ENCODE measurements at regions not wholly inside any gene's neighbourhood (a gene's known extent, or its start where the extent isn't known, plus 50 kb on each side); places are given as distances from the start of the nearest gene placed in this dataset.

- H3K27ac ChIP-seq (ENCODE audit: low read depth, low read length) = no peak overlapping the region
- no peaks in the 10 kb centered on the region for H3K4me1 ChIP-seq (ENCODE audit: control insufficient read depth, insufficient read depth, low read length)
- no peak overlapping the region for H3K9ac ChIP-seq (ENCODE audit: low read length)
- H3K4me3 ChIP-seq (ENCODE audit: low read depth, low read length) = no peak overlapping the region
- peaks cover 96% of the 10 kb centered on the region; the same call in 1 of the 2 replicates for H3K9me3 ChIP-seq (ENCODE audit: control insufficient read depth, insufficient read depth, low read depth, low read length)
- no peaks in the 10 kb centered on the region for H3K36me3 ChIP-seq (ENCODE audit: control insufficient read depth, insufficient read depth, low read length)
- peaks cover 33% of the 10 kb centered on the region; the same call in 1 of the 2 replicates for H3K27me3 ChIP-seq (ENCODE audit: control insufficient read depth, insufficient read depth, low read length)
Observed at GRCh38 chr12:34358198-34358597, 335.9 kb downstream of the ALG10 start.

- Histone ChIP-seq H3K27me3 (ENCODE audit: control insufficient read depth, insufficient read depth, low read length) (peaks cover 36% of the 10 kb centered on the region; the same call in 1 of the 2 replicates), H3K9ac (ENCODE audit: low read length) (no peak overlapping the region), H3K4me3 (ENCODE audit: low read depth, low read length) (no peak overlapping the region), H3K36me3 (ENCODE audit: control insufficient read depth, insufficient read depth, low read length) (no peaks in the 10 kb centered on the region), H3K9me3 (ENCODE audit: control insufficient read depth, insufficient read depth, low read depth, low read length) (peaks cover 98% of the 10 kb centered on the region; the same call in 1 of the 2 replicates), H3K4me1 (ENCODE audit: control insufficient read depth, insufficient read depth, low read length) (no peaks in the 10 kb centered on the region), H3K27ac (ENCODE audit: low read depth, low read length) (no peak overlapping the region)
Observed at GRCh38 chr12:34361721-34362316, 339.5 kb downstream of the ALG10 start.

DNA sequence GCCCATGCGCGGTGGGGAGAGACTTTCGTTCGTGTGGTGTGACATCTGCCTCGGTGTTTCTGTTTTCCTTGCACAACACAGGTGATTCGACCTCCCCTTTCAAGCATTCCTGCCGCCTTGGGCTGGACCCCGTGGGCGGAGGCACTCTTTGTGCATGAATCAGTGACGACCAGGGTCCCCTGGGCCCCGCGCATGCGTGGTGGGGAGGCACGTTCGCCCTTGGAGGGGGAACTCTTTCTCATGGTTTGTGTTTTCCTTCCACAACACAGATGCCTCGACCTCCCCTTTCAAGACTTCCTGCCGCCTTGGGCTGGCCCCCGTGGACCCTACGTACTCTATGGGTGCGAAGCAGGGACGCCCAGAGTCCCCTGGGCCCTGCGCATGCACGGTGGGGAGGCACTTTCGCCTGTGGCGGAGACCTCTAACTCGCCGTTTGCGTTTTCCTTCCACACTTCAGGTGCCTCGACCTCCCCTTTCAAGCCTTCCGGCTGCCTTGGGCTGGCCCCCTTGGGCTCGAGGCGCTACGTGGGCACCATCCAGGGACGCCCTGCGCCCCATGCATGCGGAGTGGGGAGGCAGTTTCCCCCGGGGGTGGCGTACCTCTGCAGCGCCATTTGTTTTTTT lies 340.9 kb downstream of the ALG10 start:
- Histone ChIP-seq H3K9ac (ENCODE audit: low read length) (no peak overlapping the region), H3K27me3 (ENCODE audit: control insufficient read depth, insufficient read depth, low read length) (peaks cover 43% of the 10 kb centered on the region; the same call in 1 of the 2 replicates), H3K4me3 (ENCODE audit: low read depth, low read length) (no peak overlapping the region), H3K27ac (ENCODE audit: low read depth, low read length) (no peak overlapping the region), H3K4me1 (ENCODE audit: control insufficient read depth, insufficient read depth, low read length) (no peaks in the 10 kb centered on the region), H3K36me3 (ENCODE audit: control insufficient read depth, insufficient read depth, low read length) (no peaks in the 10 kb centered on the region), H3K9me3 (ENCODE audit: control insufficient read depth, insufficient read depth, low read depth, low read length) (peaks cover 98% of the 10 kb centered on the region; the same call in 1 of the 2 replicates)

DNA sequence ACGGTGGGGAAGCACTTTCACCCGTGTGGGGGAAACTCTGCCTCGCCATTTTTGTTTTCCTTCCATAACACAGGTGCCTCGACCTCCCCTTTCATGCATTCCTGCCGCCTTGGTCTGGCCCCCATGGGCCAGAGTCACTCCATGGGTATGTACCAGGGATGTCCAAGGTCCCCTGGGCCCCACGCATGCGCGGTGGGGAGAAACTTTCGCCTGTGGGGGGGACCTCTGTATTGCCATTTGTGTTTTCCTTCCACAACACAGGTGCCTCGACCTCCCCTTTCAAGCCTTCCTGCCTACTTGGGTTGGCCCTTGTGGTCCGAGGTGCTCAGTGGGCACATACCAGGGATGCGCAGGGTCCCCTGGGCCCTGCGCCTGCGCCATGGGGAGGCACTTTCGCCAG lies 345.8 kb downstream of the ALG10 start:
- Histone ChIP-seq H3K9ac (ENCODE audit: low read length) (no peak overlapping the region), H3K27ac (ENCODE audit: low read depth, low read length) (no peak overlapping the region), H3K9me3 (ENCODE audit: control insufficient read depth, insufficient read depth, low read depth, low read length) (peaks cover 100% of the 10 kb centered on the region; the same call in 1 of the 2 replicates), H3K36me3 (ENCODE audit: control insufficient read depth, insufficient read depth, low read length) (no peaks in the 10 kb centered on the region), H3K4me1 (ENCODE audit: control insufficient read depth, insufficient read depth, low read length) (no peaks in the 10 kb centered on the region), H3K27me3 (ENCODE audit: control insufficient read depth, insufficient read depth, low read length) (peaks cover 51% of the 10 kb centered on the region; the same call in 1 of the 2 replicates), H3K4me3 (ENCODE audit: low read depth, low read length) (no peak overlapping the region)

DNA sequence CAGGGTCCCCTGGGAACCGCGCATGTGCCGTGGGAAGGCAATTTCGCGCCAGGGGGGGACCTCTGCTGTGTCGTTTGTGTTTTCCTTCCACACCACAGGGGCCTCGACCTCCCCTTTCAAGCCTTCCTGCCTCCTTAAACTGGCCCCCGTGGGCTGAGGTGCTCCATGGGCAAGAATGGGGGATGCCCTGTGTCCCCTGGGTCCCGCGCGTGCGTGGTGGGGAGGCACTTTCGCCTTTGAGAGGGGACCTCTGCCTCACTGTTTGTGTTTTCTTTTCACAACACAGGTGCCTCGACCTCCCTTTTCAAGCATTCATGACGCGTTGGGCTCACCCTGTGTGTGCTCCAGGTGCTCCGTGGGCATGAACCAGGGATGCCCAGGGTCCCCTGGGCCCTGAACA lies 348.8 kb downstream of the ALG10 start:
- H3K4me3 ChIP-seq (ENCODE audit: low read depth, low read length) = no peak overlapping the region; the same call in 1 of the 2 replicates
- no peaks in the 10 kb centered on the region for H3K36me3 ChIP-seq (ENCODE audit: control insufficient read depth, insufficient read depth, low read length)
- peaks cover 48% of the 10 kb centered on the region; the same call in 1 of the 2 replicates for H3K27me3 ChIP-seq (ENCODE audit: control insufficient read depth, insufficient read depth, low read length)
- no peak overlapping the region for H3K27ac ChIP-seq (ENCODE audit: low read depth, low read length)
- no peak overlapping the region for H3K9ac ChIP-seq (ENCODE audit: low read length)
- peaks cover 97% of the 10 kb centered on the region; the same call in 1 of the 2 replicates for H3K9me3 ChIP-seq (ENCODE audit: control insufficient read depth, insufficient read depth, low read depth, low read length)
- no peaks in the 10 kb centered on the region for H3K4me1 ChIP-seq (ENCODE audit: control insufficient read depth, insufficient read depth, low read length)

DNA sequence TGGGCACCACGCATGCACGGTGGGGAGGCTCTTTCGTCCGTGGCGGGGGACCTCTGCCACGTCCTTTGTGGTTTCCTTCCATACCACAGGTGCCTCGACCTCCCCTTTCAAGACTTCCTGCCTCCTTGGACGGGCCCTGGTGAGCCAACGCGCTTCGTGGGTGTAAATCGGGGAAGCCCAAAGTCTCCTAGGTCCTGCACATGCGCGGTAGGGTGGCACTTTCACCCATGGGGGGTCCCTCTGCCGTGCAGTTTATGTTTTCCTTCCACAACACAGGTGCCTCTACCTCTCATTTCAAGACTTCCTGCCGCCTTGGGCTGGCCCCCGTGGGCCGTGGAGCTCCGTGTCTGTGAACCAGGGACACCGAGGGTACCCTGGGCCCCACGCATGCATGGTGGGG lies 349.7 kb downstream of the ALG10 start:
- peaks cover 97% of the 10 kb centered on the region; the same call in 1 of the 2 replicates for H3K9me3 ChIP-seq (ENCODE audit: control insufficient read depth, insufficient read depth, low read depth, low read length)
- no peak overlapping the region for H3K4me3 ChIP-seq (ENCODE audit: low read depth, low read length)
- no peaks in the 10 kb centered on the region for H3K36me3 ChIP-seq (ENCODE audit: control insufficient read depth, insufficient read depth, low read length)
- no peak overlapping the region for H3K27ac ChIP-seq (ENCODE audit: low read depth, low read length)
- no peak overlapping the region for H3K9ac ChIP-seq (ENCODE audit: low read length)
- peaks cover 48% of the 10 kb centered on the region; the same call in 1 of the 2 replicates for H3K27me3 ChIP-seq (ENCODE audit: control insufficient read depth, insufficient read depth, low read length)
- no peaks in the 10 kb centered on the region for H3K4me1 ChIP-seq (ENCODE audit: control insufficient read depth, insufficient read depth, low read length)

DNA sequence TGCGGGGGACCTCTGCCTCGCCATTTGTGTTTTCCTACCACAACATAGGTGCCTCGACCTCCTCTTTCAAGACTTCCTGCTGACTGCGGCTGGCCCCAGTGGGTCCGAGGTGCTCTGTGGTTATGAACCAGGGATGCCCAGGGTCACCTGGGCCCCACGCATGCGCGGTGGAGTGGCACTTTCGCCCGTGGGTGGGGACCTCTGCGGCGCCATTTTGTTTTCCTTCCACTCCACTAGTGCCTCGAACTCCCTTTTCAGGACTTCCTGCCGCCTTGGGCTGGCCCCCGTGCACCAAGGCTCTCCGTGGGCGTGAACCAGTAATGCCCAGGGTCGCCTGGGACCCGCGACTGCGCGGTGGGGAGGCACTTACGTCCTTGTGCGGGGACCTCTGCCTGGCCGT lies 351.6 kb downstream of the ALG10 start:
- Histone ChIP-seq H3K4me1 (ENCODE audit: control insufficient read depth, insufficient read depth, low read length) (no peaks in the 10 kb centered on the region), H3K4me3 (ENCODE audit: low read depth, low read length) (no peak overlapping the region), H3K9me3 (ENCODE audit: control insufficient read depth, insufficient read depth, low read depth, low read length) (peaks cover 95% of the 10 kb centered on the region; the same call in 1 of the 2 replicates), H3K9ac (ENCODE audit: low read length) (no peak overlapping the region), H3K36me3 (ENCODE audit: control insufficient read depth, insufficient read depth, low read length) (no peaks in the 10 kb centered on the region), H3K27ac (ENCODE audit: low read depth, low read length) (no peak overlapping the region), H3K27me3 (ENCODE audit: control insufficient read depth, insufficient read depth, low read length) (peaks cover 33% of the 10 kb centered on the region; the same call in 1 of the 2 replicates)

DNA sequence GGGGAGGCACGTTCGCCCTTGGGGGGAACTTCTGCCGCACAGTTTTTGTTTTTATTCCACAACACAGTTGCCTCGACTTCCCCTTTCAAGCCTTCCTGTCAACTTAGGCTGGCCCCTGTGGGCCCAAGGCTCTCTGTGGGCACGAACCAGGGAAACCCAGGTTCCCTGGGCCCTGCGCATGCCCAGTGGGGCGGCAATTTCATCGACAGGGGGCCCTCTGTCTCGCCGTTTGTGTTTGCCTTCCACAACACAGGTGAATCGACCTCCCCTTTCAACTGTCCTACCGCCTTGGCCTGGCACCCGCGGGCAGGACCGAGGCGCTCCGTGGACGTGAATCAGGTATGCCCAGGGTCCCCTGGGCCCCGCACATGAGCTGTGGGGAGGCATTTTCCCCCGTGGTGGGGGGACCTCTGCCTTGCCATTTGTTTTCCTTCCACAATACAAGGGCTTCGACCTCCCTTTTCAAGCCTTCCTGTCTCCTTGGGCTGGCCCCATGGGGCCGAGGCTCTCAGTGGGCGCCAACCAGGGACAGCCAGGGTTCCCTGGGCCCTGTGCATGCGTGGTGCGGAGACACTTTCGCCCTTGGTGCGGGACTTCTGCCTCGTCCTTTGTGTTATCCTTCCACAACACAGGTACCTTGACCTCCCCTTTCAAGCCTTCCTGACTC lies 354.0 kb downstream of the ALG10 start:
- no peaks in the 10 kb centered on the region for H3K36me3 ChIP-seq (ENCODE audit: control insufficient read depth, insufficient read depth, low read length)
- H3K4me1 ChIP-seq (ENCODE audit: control insufficient read depth, insufficient read depth, low read length) = no peaks in the 10 kb centered on the region
- peaks cover 96% of the 10 kb centered on the region; the same call in 1 of the 2 replicates for H3K9me3 ChIP-seq (ENCODE audit: control insufficient read depth, insufficient read depth, low read depth, low read length)
- no peak overlapping the region for H3K27ac ChIP-seq (ENCODE audit: low read depth, low read length)
- H3K27me3 ChIP-seq (ENCODE audit: control insufficient read depth, insufficient read depth, low read length) = peaks cover 17% of the 10 kb centered on the region; the same call in 1 of the 2 replicates
- no peak overlapping the region for H3K9ac ChIP-seq (ENCODE audit: low read length)
- no peak overlapping the region for H3K4me3 ChIP-seq (ENCODE audit: low read depth, low read length)

DNA sequence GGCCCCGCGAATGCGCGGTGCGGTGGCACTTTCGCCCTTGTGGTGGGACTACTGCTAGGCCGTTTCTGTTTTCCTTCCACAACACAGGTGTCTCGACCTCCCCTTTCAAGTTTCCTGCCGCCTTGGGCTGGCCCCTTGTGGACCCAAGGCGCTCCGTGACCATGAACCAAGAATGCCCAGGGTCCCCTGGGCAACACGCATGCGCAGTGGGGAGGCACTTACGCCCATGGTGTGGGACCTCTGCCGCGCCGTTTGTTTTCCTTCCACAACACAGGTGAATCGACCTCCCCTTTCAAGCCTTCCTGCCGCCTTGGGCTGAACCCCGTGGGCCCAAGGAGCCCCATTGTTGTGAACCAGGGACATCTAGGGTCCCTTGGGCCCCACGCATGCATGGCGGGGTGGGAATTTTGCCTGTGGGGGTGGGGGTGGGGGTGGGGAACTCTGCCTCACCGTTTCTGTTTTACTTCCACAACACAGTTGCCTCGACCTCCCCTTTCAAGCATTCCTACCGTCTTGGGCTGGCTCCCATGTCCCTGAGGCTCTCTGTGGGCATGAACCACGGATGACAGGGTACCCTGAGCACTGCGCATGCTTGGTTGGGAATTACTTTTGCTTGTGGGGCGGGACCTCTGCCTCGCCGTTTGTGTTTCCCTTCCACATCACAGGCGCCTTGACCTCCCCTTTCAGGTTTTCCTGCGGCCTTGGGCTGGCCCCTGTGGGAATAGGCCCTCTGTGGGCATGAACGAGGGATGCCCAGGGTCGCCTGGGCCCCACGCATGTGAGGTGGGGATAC lies 355.1 kb downstream of the ALG10 start:
- Histone ChIP-seq H3K9me3 (ENCODE audit: control insufficient read depth, insufficient read depth, low read depth, low read length) (peaks cover 96% of the 10 kb centered on the region; the same call in 1 of the 2 replicates), H3K9ac (ENCODE audit: low read length) (no peak overlapping the region), H3K36me3 (ENCODE audit: control insufficient read depth, insufficient read depth, low read length) (no peaks in the 10 kb centered on the region), H3K27ac (ENCODE audit: low read depth, low read length) (no peak overlapping the region), H3K4me3 (ENCODE audit: low read depth, low read length) (no peak overlapping the region), H3K4me1 (ENCODE audit: control insufficient read depth, insufficient read depth, low read length) (no peaks in the 10 kb centered on the region), H3K27me3 (ENCODE audit: control insufficient read depth, insufficient read depth, low read length) (peaks cover 10% of the 10 kb centered on the region; the same call in 1 of the 2 replicates)

GRCh38 chr12:34379142-34379541 lies 356.8 kb downstream of the ALG10 start:
- Histone ChIP-seq H3K36me3 (ENCODE audit: control insufficient read depth, insufficient read depth, low read length) (no peaks in the 10 kb centered on the region), H3K9me3 (ENCODE audit: control insufficient read depth, insufficient read depth, low read depth, low read length) (peaks cover 98% of the 10 kb centered on the region; the same call in 1 of the 2 replicates), H3K27ac (ENCODE audit: low read depth, low read length) (no peak overlapping the region), H3K4me3 (ENCODE audit: low read depth, low read length) (no peak overlapping the region), H3K4me1 (ENCODE audit: control insufficient read depth, insufficient read depth, low read length) (no peaks in the 10 kb centered on the region), H3K9ac (ENCODE audit: low read length) (no peak overlapping the region), H3K27me3 (ENCODE audit: control insufficient read depth, insufficient read depth, low read length) (peaks cover 4% of the 10 kb centered on the region; the same call in 1 of the 2 replicates)
